Ureter (tissue), 1 donor: ENCODE measurements at regions not wholly inside any gene's neighbourhood (a gene's known extent, or its start where the extent isn't known, plus 50 kb on each side); places are given as distances from the start of the nearest gene placed in this dataset.

Experiments
- DNase-seq: peaks from one replicate; pipeline ENCODE4 v3.0.0-alpha.2; 2020; ENCODE audit warnings: low spot score
- donor health status: DM: yes; HTN: yes; CAD: no.

DNA sequence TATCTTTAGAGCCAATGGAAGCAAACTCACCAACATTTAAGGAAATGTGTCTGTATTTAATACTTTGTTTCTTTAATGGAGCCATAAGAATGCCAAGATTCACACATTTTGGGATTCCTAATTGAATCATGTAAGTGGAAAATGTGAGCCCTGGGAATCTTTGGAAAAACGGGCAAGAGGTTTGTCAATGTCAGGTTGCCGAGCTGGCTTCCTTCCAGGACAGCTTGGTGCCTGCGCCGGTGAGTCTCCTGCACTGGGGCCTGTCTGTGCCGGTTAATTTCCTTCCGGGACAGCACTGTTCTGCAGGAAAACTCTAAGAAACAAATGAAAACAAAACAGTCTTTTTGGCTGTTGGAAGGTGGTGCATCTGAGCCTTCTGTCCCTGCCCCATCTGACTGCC lies 210.6 kb downstream of the HAPSTR1 start:
- no peak for DNase-seq

DNA sequence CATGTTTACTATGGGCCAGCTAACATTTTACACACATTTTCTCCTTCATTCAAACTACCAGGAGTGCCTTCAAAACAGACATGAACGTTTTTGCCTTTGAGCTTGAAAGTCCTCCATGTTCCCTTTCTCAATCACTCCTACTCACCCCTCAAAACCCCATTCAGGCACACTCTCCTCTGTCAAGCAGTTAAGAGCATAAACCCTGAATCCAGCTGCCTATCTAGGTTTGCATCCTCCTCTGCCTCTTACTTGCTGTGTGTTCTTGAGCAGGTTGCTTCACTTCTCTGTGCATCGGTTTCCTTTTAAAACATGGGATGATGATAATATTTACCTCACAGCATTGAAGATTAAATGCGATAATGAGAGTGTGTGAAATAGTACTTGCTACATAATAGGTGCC lies 215.3 kb downstream of the HAPSTR1 start:
- no peak for DNase-seq

- DNase-seq: no peak
Measured at GRCh38 chr16:9307446-9307845, 216.0 kb downstream of the HAPSTR1 start.

DNA sequence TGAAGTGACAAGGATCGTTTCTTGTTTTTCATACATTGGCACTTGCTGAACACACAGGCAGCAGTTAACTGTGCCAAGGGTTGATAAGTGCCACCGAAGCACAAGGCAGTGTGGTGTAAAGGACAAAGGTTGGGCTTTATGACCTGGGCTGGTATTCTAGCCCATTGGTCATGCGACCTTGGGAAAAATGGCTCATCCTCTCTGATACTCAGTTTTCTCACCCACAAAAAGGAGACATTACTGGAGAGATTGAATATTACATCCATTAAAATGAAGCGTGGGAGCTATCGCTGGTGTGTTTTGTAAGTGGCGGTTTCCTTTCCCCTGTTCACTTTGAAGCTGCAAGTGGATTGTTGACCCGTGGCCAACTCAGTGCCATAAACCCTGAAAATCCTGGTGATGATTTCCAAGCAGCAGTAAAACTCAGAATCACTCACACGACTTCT lies 216.9 kb downstream of the HAPSTR1 start:
- no peak for DNase-seq

DNA sequence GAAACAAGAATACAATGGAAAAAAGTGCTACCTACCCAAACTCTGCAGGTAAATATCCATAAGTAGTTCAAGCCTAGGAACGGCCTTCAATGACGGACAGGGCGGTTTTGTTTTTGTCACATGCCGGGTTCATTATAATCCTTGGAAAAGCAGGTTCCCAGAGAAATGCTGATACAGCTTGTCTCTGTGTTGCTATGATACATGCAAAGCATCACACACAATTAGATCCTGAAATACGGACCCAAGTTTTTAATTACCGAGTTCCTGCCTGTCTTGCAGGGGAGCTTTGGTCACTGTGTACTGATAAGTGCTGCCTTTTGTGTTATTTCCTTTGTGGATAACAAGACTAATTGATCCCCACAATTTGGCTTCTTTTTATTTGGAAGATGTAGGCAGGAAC lies 217.4 kb downstream of the HAPSTR1 start:
- DNase-seq: no peak

- no peak for DNase-seq
Measured at GRCh38 chr16:9309844-9310243, 218.4 kb downstream of the HAPSTR1 start.

GRCh38 chr16:9311303-9311954 lies 220.0 kb downstream of the HAPSTR1 start:
- peak; percentile 50 for DNase-seq

DNA sequence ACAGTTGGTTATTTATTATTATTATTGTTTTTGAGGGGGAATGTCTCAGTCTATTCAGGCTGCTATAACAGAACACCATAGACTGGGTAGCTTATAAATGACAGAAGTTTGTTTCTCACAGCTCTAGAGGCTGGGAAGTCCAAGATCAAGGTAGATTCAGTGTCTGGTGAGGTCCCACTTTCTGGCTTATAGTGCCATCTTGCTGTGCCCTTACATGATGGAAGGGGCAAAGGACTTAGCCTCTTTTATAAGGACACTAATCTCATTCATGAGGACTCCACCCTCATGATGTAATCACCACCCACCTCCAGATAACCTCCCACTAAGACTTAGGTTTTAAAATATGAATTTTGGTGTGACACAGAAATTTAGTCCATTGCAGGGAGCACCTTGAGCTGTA lies 224.6 kb downstream of the HAPSTR1 start:
- DNase-seq: no peak

- no peak for DNase-seq
Measured at GRCh38 chr16:9316615-9317014, 225.2 kb downstream of the HAPSTR1 start.

DNA sequence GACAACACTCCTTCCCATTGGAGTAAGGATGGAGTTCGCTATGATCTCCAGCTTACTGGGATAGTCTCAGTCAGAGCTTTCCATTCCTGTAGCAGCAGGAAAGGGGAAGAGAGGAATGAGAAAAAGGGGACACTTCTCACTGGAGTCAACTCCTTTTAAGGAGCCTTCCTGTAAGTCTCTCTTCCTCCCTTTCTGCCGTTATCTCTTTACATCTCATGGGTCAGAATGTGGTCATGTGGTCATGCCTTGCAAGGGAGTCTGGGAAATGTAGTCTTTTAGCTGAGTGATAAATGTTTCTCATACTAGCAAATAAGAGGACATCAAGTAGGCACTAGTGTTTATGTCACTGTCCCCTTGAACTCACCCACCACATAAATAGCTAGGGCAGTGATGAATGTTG lies 227.3 kb downstream of the HAPSTR1 start:
- DNase-seq: no peak

GRCh38 chr16:9322769-9323168 lies 231.3 kb downstream of the HAPSTR1 start:
- DNase-seq: no peak

GRCh38 chr16:9323170-9323569 lies 231.7 kb downstream of the HAPSTR1 start:
- no peak for DNase-seq

DNA sequence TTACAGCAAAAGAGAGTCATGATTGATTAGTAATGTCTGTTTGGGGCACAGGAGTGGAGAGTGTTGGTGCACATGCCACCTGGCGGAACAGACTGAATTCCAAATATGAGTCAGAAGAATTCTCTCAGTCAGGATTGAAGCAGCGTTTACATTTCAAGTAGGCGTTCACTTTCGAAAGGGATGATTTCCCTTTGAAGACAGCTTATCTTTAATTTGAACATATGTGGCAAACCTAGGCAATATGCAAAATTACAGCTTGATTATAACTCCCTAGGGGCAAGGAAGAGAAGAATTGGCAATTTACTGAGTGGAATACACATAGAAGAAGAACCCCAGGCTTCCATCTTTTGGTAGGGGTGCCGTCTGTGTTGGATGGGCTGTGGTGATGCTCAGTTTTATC lies 235.8 kb downstream of the HAPSTR1 start:
- DNase-seq: no peak

- DNase-seq: no peak
Measured at GRCh38 chr16:9328411-9328810, 237.0 kb downstream of the HAPSTR1 start.

DNA sequence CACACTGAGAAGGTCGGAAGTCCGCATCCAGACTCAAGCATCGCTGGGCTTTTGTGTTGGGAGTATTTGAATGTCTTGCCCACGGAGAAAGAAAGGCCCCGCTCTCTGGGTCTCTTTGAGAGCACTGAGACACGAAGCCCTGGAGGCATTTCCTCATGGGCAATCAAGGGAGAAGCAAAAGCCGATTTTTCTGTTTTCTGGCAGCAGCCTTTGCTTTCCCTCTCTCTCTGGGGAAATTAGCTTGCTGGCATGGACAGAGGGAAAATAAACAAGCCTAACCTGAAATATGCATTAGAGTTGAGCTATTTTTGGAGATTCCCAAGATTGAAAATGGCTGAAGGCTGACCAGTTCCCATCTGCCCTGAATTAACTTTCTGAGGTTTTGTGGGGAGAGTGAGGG lies 238.7 kb downstream of the HAPSTR1 start:
- DNase-seq: no peak

DNA sequence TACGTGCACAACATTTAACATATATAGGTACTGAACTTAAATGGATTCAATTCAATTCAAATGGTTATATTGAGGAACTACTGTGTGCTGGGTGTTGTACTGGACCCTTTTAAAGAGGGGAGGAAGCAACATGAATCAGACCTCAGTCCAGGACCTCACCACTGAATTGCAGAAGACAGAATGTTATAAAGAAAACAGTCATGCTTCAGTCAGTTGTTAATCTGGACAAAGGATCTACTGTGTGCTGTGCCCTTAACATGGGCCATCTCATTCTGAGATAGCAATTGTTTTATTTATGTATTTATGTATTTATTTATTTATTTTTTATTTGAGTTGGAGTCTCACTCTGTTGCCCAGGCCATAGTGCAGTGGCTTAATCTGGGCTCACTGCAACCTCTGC lies 240.1 kb downstream of the HAPSTR1 start:
- DNase-seq: no peak

- DNase-seq: no peak
Measured at GRCh38 chr16:9332574-9333148, 241.2 kb downstream of the HAPSTR1 start.

GRCh38 chr16:9333469-9333868 lies 242.0 kb downstream of the HAPSTR1 start:
- no peak for DNase-seq

GRCh38 chr16:9334103-9334502 lies 242.7 kb downstream of the HAPSTR1 start:
- no peak for DNase-seq

DNA sequence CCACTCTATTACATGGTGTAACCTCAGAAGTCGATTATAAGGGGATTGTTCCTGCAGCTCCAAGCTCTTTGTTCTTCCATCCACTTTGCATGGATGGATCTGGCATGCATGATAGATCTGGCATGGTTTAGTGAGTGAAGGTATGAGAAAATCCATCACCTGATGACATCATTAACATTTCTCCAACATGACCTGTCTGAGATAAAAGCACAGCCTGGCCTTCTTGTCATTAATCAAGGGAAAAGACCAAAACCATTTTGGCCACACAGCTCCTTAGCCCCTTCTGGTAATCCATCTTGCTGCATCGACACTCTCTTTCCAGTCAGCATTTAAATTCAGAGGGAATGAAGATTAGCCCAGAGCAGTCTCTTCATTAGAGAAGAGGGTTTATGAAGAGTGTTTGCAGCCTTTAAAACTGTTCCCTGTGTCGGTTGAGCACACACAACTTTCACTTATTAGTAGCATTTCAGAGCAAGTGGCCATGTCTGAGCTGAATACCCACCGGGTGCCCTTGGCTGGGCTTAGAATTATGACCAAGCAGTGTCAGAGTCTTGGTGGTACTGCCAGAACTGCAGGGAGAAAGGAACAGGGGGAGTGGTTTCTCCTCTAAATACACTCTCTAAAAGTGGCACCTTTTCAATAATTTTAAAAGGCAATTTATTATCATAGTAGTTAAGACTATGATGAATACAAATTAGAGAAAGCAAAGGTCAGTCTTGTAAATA lies 246.0 kb downstream of the HAPSTR1 start:
- no peak for DNase-seq

DNA sequence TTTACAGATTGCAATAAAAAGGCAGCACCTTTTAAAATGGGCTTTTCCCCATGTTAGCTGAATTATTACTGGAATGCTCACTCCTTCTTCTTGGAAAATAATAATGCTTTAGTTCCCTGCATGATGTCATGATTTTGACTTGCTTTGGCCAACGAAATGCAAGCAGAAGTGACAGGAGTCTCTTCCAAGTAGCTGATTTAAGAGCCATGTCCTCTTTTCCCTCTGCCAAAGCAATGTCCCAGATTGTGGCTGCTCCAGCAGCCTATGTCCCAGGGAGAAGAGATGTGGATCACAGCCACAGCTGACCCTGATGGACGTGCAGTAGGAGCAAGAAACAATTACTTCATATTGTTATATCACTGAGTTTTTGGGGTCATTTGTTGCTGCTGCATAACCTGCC lies 246.6 kb downstream of the HAPSTR1 start:
- DNase-seq: no peak

GRCh38 chr16:9338510-9338909 lies 247.1 kb downstream of the HAPSTR1 start:
- DNase-seq: no peak

DNA sequence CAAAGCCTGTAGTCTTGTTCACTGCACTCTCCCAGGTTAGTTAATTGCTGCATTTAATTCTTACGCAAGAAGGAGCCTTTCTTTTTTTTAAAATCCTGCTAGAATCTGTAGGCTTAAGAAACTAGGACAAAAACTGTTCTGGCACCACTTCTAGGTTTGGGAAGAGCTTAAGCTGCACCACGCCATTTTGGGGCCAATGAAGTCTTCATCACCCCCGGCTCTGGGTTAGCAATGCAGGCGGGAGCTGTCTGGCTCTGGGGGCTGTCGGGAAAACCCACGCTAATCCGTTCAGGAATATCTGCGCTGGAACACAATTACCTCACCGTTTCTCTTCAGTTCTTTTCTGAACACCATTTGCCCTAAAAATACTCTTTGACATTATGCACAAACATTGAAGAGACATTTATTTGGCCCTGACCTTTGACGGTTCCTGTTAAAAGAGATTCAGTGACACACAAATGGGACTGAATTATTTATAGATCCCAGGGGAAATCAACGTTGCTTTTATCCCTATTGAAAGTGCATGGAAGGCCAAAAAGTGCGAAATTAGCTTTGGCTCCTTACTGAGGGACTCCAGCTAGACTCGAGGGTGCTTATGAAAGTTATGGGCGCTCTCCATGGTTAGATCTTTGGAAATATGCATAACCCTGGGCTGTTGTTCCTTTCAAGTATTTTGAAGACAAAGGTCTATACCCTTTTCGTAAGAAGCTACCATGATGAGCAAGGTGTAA lies 249.2 kb downstream of the HAPSTR1 start:
- DNase-seq: no peak
